ENCODE measurements at regions not wholly inside any gene's neighbourhood (a gene's known extent, or its start where the extent isn't known, plus 50 kb on each side); places are given as distances from the start of the nearest gene placed in this dataset.

DNA sequence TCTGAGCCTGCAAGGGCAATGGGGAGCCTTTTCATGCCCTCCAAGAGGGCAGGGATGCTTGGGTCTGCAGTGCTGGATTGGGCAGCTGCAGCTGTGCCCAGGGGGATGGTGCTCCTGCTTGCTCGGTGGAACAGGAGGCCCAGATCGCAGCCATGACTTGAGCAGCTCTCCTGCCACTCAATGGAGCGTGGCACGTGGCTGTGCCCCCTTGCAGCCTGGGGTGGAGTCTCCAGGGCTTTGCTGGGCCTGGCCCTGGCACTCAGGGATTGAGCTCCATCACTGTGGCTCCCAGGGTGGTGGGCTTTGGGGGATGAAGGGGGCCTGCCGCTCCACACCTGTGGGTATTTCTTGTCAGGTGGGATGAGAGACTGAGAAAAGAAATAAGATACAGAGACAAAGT is 53.4 kb upstream of the IBSP start:
- TF ChIP-seq, protein P1, sequence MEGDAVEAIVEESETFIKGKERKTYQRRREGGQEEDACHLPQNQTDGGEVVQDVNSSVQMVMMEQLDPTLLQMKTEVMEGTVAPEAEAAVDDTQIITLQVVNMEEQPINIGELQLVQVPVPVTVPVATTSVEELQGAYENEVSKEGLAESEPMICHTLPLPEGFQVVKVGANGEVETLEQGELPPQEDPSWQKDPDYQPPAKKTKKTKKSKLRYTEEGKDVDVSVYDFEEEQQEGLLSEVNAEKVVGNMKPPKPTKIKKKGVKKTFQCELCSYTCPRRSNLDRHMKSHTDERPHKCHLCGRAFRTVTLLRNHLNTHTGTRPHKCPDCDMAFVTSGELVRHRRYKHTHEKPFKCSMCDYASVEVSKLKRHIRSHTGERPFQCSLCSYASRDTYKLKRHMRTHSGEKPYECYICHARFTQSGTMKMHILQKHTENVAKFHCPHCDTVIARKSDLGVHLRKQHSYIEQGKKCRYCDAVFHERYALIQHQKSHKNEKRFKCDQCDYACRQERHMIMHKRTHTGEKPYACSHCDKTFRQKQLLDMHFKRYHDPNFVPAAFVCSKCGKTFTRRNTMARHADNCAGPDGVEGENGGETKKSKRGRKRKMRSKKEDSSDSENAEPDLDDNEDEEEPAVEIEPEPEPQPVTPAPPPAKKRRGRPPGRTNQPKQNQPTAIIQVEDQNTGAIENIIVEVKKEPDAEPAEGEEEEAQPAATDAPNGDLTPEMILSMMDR (IDR thresholded peaks at IDR 0.05): no peak
- no peak for TF ChIP-seq POLR2A (IDR thresholded peaks at IDR 0.05)
